Sigmoid colon (tissue), 4 donors: ENCODE measurements at regions not wholly inside any gene's neighbourhood (a gene's known extent, or its start where the extent isn't known, plus 50 kb on each side); places are given as distances from the start of the nearest gene placed in this dataset.

Experiments used
- CTCF ChIP-seq, 4 experiments: fragments of 450-650 bp in 3 of 4; fragments of 200-600 bp in 1 of 4; IDR thresholded peaks; one replicate each; pipeline ENCODE4 v1.5.1; 2016 to 2019; ENCODE audit warnings: antibody characterized with exemption in 4 of 4, mild to moderate bottlenecking in 3 of 4, moderate library complexity in 2 of 4
- POLR2A ChIP-seq, 2 donors: fragments of 450-650 bp; IDR thresholded peaks; one replicate each; pipeline ENCODE4 v1.6.1; 2016; ENCODE audit warnings: antibody characterized with exemption in 2 of 2, mild to moderate bottlenecking in 2 of 2, moderate library complexity in 2 of 2
- POLR2AphosphoS5 ChIP-seq, 4 donors: sonication (generic); formaldehyde crosslinking; IDR thresholded peaks; one replicate each; pipeline ENCODE4 v1.6.1; 2017; ENCODE audit warnings: antibody characterized with exemption in 4 of 4

GRCh38 chr5:63768221-63768620, 194.0 kb downstream of the HTR1A start:
- no peak for TF ChIP-seq POLR2AphosphoS5 (IDR thresholded peaks at IDR 0.05)
- TF ChIP-seq CTCF (IDR thresholded peaks at IDR 0.05), result no peak
- no peak for TF ChIP-seq POLR2A (IDR thresholded peaks at IDR 0.05)
